ENCODE measurements at regions not wholly inside any gene's neighbourhood (a gene's known extent, or its start where the extent isn't known, plus 50 kb on each side); places are given as distances from the start of the nearest gene placed in this dataset.

DNA sequence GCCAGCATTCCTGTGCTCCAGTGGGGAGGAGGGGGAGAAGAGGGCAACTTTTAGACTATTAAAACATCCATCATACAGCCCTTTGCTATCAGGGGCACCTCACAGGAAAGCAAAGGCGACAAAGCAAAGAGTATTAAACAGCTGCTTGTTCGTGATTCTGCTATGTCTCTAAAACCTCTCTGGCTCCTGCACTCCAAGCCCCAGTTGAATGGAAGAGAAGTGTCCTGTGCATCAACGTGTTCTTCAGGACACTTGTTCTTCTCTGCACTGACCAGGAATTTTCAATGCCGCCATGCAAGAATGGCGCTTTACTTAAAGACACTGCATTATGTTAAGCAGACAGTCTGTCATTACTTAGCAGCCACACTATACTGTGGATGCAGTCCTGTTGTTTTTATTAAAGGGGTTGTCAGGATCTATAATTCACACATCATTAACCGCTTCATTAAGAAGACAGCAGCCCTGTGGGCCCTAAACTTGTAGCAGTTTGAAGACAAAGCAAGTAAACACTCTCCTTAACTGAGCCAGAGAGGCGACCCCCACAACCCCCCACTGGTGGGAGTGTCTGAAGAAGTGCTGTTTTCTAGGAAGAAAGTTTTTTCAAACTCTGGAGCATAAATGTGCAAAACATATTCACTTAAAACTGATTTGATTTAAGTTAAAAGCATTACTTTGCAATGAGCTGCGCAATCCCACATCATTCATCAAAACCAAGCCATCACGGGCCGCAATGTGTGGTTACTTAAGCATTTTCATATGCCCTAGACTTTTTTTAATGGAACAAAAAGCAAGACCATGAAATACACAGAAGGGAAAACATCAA lies 164.5 kb downstream of the ZNF608 start:
- DNase-seq: no peak

DNA sequence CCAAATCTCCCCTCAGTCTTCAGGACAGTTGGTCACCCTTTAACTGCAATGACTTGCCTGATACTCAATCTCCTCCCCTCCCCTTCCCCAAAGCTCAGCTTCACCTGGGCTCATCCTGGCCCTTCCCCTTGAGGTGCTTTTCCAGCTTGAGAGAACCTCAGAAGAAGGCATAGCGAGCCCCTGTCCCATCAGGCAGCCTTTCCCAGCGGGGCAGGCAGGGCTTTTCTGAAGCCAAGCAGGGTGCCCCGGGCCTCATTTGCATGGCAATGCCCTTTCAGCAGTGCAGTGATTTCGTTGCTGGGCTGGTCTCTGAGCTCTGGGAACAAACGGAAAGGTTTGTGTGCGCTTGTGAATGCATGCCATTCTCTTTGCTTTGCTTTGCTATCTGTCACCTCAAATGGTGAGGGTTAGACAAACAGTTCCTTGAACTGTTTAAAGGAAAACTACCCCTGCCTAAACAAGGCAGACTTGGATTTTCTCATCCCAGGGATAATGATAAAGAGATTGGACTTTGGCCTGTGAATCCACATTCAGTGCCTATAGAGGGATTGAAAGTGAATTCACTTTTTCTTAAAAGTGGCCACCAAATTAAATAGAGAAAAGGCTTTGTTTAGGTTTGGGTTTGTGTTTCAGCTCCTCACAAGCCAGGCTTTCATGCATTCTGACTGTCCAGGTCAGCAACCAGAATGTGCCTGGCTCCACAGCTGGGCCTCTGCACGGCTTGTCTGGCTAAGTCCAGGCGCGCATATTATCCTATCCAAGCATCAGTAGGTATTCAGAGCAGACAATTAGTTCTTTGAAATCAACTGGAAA lies 165.3 kb downstream of the ZNF608 start:
- DNase-seq: no peak

DNA sequence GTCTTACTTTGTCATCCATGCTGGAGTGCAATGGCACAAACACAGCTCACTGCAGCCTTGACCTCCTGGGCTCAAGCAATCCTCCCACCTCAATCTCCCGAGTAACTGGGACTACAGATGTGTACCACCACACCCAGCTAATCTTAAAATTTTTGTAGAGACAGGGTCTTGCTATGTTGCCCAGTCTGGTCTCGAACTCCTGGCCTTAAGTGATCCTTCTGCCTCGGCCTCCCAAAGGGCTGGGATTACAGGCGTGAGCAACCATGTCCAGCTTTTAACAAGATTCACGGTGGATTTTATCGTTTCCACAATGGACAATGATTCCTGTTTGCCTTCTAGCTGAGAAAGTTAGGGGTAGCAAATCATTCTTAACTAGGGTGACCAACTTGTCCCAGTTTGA lies 165.9 kb downstream of the ZNF608 start:
- no peak for DNase-seq

DNA sequence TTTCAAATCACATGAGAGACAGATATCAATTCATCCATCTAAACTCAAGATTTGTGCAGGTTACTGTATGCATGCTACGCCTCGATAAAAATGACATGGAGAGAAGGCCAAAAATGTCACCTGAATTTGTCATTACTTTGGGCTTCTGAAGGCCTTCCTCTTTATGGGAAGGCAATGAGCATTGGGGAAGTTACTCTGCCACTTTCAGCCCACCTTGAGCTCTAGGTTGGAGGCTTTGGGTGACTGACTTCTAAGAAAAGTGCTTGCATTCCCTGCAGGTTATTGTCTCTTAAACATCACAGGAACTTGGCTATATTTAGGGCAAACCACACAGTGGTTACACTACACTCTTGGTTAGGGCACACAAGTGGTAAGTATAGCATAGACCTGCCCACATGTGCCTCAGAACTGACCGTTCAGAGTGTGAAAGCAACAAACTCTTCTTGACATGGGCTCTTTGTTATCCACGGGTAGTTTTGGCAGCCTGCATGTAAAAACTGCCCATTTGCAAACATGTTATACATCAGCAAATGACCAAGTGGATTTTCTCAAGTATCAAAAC lies 169.5 kb downstream of the ZNF608 start:
- DNase-seq: no peak

DNA sequence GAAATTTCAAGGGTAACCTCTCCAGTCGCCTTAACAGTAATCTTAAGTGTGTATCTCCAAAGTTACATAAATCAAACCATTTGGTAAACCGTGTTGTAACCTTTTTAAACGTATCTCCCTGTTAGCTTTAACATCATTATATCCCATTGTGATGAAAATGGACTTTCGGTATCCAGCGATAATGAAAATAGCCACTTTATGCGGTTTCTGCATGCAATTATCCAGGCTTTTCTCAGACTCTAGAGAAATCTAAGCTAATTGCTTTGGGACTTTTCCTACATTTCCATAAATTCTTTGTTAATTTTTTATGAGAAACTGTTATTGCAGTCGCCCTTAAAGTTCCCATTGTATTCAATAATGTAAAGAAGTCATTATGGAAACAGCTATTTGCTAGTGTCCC lies 170.7 kb downstream of the ZNF608 start:
- no peak for DNase-seq

DNA sequence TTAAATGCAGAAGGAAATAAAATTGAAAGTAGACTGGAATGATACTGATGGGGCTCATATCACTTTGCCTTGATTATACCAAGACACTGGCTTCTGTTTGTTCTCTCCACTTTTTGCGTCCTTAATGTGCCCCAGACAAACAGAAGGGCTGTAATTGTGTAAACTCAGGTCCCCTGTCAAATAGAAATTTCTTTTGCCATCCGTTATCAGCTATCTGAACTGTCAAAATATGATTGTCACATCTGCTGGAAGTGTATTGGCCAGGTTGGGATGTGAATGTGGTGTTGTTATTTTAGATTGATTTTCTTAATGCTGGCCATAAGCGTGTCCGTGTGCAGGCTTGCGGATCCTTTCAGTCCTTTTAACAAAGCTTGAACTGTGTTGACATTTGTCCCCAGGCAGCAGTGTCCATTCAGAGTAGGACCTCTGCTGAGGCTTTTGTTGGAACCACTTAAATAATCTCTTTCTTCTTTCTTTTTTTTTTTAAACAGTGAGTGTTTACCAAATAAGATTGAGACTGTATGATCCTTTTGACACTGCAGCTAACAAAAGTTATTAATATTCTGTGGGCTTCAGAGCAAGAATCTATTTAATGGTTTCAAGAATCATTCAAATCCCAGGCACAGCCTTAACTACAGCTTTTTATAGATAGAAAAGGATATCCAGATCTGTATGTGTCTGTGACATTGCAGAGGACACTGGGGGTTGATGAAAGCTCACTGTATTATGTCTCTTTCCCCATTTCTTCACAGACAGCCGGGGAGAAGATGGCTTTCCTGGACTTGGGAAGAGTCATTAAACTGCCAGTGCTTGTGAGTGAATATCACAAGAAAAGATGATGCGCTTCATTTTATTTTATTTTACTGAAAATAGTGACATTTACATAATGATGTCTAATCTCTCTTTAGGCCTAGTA lies 171.7 kb downstream of the ZNF608 start:
- no peak for DNase-seq

DNA sequence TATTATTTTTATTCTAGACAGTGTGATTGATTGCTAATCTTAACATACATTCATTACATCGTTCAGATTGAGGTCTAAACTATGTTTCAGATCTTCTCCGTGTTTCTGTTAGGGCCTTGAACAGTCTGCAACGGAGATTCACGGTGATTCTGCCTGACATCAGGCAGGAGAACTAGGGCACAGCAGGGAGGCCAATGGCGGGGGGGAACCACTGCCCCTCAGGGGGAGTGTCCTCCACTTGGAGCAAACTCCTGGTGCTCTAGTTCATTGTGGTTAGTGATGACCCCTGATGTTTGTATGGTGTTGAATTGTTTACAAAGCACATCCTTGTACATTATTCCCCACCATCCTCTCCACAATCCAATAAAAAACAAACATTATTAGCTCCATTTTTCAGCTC lies 173.5 kb downstream of the ZNF608 start:
- no peak for DNase-seq

DNA sequence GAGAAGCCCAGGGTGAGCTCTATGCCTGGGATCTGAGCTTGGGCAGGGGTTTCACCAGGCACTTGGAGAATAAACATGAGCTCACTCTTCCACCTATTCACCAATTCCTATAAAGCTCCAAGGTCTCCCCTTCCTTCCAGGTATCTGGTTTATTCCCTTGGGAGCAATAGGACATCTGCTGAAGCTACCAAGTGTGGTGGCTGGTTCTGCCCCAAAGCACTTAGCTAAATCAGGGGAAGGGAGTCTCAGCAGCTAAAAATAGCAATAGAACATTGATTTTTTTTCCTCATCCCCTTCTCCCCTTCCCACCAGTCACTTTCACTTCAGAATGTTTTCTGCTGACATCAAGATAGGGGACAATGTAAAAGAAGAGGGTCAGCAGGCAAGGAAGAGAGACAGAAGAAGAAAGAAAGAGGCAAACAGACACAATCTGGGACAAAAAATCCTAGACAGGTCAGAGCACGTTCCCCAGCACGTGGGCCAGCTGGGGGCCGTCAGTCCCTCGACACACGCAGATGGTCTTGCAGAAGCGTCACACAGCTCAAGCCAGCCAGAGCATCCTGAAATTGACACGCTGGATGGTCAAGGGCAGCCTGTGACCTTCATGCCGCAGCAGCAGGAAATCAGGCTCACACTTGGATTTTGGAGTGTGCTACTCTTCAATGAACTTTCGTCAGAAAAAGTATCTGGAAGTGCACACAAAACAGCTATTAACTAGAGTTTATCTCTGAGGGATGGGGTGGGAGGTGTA lies 176.0 kb downstream of the ZNF608 start:
- DNase-seq: no peak

DNA sequence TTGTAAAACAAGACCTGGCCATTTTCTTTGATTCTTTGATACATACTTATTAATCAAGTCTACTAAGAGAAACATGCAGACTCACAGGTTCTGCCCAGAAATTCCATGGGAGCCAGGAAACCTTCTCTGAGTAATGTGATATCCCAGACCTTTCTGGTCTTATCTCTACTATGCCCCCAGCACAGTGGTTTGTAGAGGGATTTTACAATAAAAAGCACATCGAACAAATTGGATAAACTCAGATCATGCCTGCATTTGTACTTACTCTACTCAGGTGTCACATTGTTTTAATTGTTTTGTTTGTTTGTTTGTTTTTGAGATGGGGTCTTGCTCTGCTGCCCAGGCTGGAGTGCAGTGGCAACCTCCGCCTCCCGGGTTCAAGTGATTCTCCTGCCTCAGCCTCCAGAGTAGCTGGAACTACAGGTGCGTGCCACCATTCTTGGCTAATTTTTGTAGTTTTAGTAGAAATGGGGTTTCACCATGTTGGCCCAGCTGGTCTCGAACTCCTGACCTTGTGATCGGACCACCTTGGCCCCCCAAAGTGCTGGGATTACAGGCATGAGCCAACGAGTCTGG lies 179.5 kb downstream of the ZNF608 start:
- no peak for DNase-seq

DNA sequence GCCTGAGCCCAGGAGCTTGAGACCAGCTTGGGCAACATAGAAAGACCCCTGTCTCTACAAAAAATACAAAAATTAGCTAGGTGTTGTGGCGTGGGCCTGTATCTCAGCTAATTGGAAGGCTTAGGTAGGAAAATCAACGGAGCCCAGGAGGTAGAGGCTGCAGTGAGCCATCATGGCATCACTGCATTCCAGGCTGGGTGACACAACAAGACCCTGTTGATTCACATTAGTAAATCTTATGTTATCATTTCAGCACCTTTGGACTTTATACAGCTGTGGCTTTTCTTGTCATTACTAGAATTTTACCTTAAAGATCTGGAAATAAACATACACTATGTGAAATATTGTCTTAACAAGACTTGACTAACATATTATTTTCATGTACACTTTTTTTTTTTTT lies 185.0 kb downstream of the ZNF608 start:
- no peak for DNase-seq

DNA sequence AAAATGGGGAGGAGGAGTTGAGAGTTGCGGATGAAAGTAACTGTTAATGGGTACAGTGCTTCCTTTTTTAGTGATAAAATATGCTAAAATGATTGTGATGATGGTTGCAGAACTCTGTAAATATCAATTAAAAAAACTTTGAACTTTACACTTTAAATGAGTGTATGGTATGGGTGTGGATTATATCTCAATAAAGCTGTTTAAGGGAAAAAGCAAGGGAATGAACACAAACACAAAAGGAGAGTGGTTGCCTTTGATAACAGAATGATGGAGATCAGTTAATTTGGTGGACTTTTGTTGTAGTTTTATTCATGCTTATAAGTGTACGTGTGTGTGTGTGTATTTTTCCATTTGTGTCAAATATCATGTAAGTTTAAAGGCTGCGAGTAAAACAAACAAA lies 186.1 kb downstream of the ZNF608 start:
- DNase-seq: no peak

DNA sequence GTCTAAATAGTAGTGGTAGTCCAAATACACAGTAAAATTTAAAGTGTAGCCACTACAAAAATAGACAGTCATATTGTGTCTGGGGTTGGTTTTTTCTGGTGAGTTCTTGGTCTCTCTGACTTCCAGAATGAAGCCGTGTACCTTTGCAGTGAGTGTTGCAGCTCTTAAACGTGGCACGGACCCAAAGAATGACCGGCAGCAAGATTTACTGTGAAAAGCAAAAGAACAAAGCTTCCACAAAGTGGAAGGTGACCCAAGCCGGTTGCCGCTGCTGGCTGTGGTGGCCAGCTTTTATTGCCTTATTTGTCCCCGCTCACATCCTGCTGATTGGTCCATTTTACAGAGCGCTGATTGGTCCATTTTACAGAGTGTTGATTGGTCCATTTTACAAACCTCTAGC lies 188.7 kb downstream of the ZNF608 start:
- DNase-seq: no peak

DNA sequence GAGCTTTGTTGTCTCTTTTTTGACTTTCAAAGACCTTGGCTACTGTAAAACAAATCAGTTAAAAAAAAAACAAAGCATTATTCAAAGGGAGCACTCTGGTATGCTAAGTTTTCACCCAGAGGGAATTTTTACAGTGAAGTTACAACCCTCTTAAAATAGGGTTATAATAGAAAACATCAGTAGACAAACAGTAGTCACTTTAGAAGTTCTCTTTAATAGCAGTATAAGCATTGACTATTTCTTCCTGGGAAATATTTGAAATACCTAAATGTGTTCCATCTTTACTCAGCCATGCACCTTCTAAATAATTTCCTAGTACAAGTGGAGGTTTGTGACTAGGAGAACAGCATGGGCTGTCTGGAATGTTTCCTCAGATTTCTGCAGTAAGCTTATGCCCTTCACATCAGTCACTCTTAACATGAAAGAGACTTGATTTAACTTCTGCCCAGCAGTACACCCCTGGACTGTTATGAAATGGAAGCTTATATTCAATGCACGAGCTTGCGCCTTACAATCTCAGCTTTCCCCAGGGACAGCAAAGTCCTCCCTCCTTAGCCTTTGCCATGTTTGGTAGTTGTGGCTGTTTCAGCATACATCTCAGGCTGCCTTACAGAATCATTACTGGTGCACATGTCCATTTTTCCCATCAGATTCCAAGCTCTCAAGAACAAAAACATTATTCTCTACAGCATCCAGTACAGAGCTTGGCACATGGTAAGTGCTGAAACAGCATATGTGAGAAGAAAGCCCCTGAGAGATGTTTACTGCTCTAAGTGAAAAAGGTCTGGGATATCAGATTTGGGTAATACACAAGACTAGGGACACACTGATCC lies 191.5 kb downstream of the ZNF608 start:
- DNase-seq: no peak

DNA sequence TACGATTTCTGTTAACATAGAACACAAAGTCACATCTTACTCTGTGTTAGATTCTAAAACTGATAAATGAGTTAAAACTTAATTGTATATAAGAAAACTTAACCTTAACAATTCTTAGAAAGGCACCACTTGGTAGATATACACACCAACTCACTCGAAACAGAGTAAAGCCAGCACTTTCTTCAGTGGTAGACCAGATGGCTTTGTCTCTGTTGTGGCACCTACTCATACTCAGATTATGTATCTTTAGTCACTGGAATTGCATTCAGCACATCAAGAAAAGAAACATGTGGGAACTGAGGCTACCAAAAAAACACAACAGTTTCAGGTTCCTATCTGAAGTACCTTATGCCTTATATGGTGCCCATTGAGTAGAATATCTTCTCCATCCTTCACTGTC lies 192.5 kb downstream of the ZNF608 start:
- no peak for DNase-seq

DNA sequence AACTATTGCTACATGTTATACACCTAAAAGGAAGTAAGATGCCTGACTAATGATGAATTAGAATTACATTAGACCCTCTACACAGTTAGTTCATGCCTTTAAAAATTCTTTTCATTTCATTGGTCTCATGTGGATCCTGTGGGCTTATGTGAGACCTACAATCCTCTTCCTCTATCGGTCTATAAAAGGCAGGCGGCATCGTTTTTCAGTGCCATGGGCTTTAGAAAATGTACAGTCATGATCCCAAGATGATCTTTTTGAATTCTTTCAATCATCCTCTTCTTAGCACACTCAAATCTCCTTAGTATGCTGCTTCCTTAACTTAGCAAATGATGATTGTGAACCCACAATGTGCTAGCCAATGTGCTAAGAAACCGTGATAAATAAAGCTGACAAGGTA lies 193.9 kb downstream of the ZNF608 start:
- DNase-seq: no peak

DNA sequence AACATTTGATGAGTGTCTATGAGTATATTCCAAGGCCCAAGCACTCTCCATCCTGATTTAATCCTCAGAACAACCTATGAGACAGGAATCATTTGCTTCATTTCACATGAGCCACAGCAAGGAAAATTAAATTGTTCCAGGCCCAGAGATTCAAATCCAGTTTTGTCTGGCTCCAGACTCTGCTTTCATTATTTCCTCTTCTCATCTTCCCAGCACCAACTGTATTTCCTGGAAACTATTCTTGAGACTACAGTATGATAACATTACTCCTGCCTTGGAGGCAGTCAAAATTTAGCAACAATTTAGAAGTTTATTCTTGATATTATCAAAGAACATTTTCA lies 194.5 kb downstream of the ZNF608 start:
- no peak for DNase-seq

DNA sequence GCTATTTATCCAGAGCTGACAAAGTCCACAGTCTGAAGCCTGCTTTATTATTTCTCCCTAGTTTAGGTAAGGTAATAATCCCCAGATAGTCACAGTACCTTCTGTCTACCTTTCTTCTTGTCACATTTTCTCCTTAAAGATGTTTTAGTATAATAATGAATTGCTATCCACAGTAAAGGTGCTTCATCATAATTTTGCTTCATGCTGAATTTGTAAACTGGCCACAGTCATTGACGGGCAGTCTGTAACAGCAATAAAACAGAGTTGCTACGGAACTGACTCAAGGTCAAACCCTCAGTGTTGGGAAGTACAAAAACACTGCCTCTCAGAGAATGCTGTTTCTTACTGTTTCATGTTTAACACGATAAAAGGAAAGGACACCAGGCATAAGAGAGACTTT lies 195.7 kb downstream of the ZNF608 start:
- no peak for DNase-seq

DNA sequence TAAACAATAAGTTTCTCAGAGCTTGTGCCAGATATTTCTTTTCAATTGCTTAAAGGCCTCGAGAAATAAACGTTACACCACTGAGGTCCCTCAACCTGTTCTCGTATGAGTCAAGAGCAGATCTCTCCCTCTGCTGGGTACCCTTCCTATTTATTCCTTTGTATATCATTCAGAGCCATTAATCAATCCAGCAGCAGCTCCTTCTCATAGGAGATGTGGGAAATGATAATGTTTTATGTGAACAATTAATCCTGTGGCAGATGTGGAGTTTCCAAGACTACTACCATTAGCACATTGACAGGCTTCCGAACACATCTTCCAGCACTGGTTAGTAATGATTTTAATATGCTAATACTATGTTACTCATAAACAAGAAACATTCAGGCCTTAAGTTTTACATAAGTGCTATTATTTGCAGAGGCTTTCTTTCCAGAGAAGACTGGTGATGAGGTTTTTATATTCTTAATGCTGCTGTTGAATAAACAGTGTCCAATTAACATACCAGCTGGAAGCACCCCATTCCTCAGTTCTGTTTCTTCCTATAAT lies 196.5 kb downstream of the ZNF608 start:
- DNase-seq: no peak

DNA sequence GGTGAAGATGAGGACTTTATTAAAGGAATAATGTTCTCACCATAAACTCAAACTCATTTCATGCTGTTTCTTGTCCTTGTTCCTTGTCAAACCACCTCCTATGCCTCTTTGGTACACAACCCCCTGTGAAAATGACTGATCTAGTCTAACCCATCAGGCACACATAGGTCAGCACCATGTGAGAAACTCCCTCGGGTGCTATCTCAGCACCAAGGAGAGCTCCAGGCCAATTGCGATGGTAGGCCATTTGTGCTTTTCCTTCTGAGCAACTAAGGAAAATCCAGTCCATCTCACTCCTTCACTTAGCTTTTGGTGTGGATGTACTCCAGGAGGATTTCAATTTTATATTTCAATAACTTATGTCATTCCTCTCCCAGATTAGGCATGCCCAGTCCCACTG lies 199.8 kb downstream of the ZNF608 start:
- no peak for DNase-seq

DNA sequence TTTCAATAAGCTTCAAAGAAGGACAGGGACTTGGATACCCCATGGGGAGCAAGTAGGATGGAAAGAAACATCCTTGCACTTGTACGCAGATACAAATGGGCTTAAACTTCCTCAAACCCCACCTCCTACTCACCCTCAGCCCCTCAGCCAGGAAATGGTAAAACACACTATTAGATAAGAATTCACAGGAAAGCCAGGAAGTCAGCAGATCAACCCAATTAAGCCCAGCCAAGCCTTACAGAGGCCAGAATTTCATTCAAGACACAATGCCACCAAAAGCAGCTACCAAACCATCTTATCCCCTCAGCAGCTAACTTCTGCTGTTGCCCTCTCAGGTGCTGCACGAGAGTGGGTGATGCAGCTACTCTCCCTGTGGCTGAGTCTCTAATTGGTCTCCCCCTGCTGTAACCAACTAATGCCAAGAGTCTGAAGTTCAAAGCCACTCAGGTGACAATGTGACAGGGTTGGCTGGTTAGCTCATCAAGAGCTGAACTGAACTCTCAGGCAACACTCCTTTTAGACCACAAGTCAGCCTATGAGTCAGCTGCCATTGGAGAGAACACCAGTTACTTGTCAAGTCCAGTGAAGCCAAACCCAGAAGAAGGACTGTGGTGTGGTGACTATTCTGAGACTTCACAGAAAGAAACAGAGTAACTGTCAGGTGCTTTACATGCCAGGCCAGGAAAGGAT lies 201.9 kb downstream of the ZNF608 start:
- no peak for DNase-seq

Measured in hematopoietic multipotent progenitor cell treated with erythropoietin and hydrocortisone succinate and interleukin-3 and kit ligand, for 8 days (in vitro differentiated cells).